ENCODE measurements at regions not wholly inside any gene's neighbourhood (a gene's known extent, or its start where the extent isn't known, plus 50 kb on each side); places are given as distances from the start of the nearest gene placed in this dataset.

- H3K27me3 ChIP-seq (ENCODE audit: insufficient read depth, low read length) = no peaks in the 10 kb centered on the region
- H3K27ac Mint-ChIP-seq (ENCODE audit: unreplicated experiment) = peak overlapping the region; percentile 100
- H3K9ac ChIP-seq (ENCODE audit: low read length) = peak overlapping the region; percentile 11
- peak overlapping the region; percentile 2 for H3K4me2 ChIP-seq (ENCODE audit: low read length)
- H3K27ac ChIP-seq (ENCODE audit: low read depth, low read length) = peak overlapping the region; percentile 95
- H3K27me3 Mint-ChIP-seq (ENCODE audit: low read depth, unreplicated experiment) = no peaks in the 10 kb centered on the region
- no peaks in the 10 kb centered on the region for H3K36me3 Mint-ChIP-seq (ENCODE audit: low read depth, unreplicated experiment)
- DNase-seq (ENCODE audit: low read depth) (peak; percentile 82), FAIRE-seq (peak; percentile 97)
- peaks cover 2% of the 10 kb centered on the region for H3K9me3 Mint-ChIP-seq (ENCODE audit: unreplicated experiment)
- H3K9me3 ChIP-seq (ENCODE audit: insufficient read depth, low read depth, low read length) = no peaks in the 10 kb centered on the region
- peaks cover 48% of the 10 kb centered on the region for H3K4me1 ChIP-seq (ENCODE audit: insufficient read depth, low read length)
- H4K20me1 ChIP-seq (ENCODE audit: insufficient read depth, low read length) = no peaks in the 10 kb centered on the region
- no peak for TF ChIP-seq CTCF (IDR thresholded peaks at IDR 0.05; ENCODE audit: insufficient read depth, low read depth, low read length)
- TF ChIP-seq EZH2 (IDR thresholded peaks at IDR 0.05; ENCODE audit: insufficient read depth, low read length) = no peak
- H3K79me2 ChIP-seq (ENCODE audit: insufficient read depth, low read length) = no peaks in the 10 kb centered on the region
- no peak overlapping the region for H3K4me3 ChIP-seq (ENCODE audit: insufficient read depth, low read depth, low read length)
- peaks cover 45% of the 10 kb centered on the region for H3K4me1 Mint-ChIP-seq (ENCODE audit: low read depth, unreplicated experiment)
- no peak overlapping the region for H2AFZ ChIP-seq (ENCODE audit: low read depth, low read length)
- no peak overlapping the region for H3K4me3 Mint-ChIP-seq (ENCODE audit: unreplicated experiment)
- H3K36me3 ChIP-seq (ENCODE audit: insufficient read depth, low read length) = no peaks in the 10 kb centered on the region
Observed at GRCh38 chr12:77124767-77125166, 59.4 kb upstream of the E2F7 start.

- peak overlapping the region; percentile 67 for H3K4me2 ChIP-seq (ENCODE audit: low read length)
- no peak overlapping the region for H3K4me3 ChIP-seq (ENCODE audit: insufficient read depth, low read depth, low read length)
- Mint-ChIP-seq H3K9me3 (ENCODE audit: unreplicated experiment) (peaks cover 2% of the 10 kb centered on the region), H3K4me1 (ENCODE audit: low read depth, unreplicated experiment) (peaks cover 44% of the 10 kb centered on the region), H3K36me3 (ENCODE audit: low read depth, unreplicated experiment) (no peaks in the 10 kb centered on the region), H3K27me3 (ENCODE audit: low read depth, unreplicated experiment) (no peaks in the 10 kb centered on the region), H3K27ac (ENCODE audit: unreplicated experiment) (peak overlapping the region; percentile 100), H3K4me3 (ENCODE audit: unreplicated experiment) (peak overlapping the region; percentile 14)
- H3K9me3 ChIP-seq (ENCODE audit: insufficient read depth, low read depth, low read length) = no peaks in the 10 kb centered on the region
- H3K4me1 ChIP-seq (ENCODE audit: insufficient read depth, low read length) = peaks cover 56% of the 10 kb centered on the region
- H3K79me2 ChIP-seq (ENCODE audit: insufficient read depth, low read length) = no peaks in the 10 kb centered on the region
- FAIRE-seq (no peak), DNase-seq (ENCODE audit: low read depth) (no peak)
- H3K27ac ChIP-seq (ENCODE audit: low read depth, low read length) = peak overlapping the region; percentile 95
- peak overlapping the region; percentile 76 for H3K9ac ChIP-seq (ENCODE audit: low read length)
- H3K36me3 ChIP-seq (ENCODE audit: insufficient read depth, low read length) = no peaks in the 10 kb centered on the region
- H3K27me3 ChIP-seq (ENCODE audit: insufficient read depth, low read length) = no peaks in the 10 kb centered on the region
- no peak overlapping the region for H2AFZ ChIP-seq (ENCODE audit: low read depth, low read length)
- H4K20me1 ChIP-seq (ENCODE audit: insufficient read depth, low read length) = no peaks in the 10 kb centered on the region
- TF ChIP-seq CTCF (IDR thresholded peaks at IDR 0.05; ENCODE audit: insufficient read depth, low read depth, low read length) (no peak), EZH2 (IDR thresholded peaks at IDR 0.05; ENCODE audit: insufficient read depth, low read length) (no peak)
Observed at GRCh38 chr12:77122661-77123060, 57.3 kb upstream of the E2F7 start.

GRCh38 chr12:77122236-77122635 is 56.9 kb upstream of the E2F7 start:
- H3K4me3 Mint-ChIP-seq (ENCODE audit: unreplicated experiment) = no peak overlapping the region
- no peaks in the 10 kb centered on the region for H3K27me3 ChIP-seq (ENCODE audit: insufficient read depth, low read length)
- peak; percentile 98 for DNase-seq (ENCODE audit: low read depth)
- H3K4me1 Mint-ChIP-seq (ENCODE audit: low read depth, unreplicated experiment) = peaks cover 44% of the 10 kb centered on the region
- peaks cover 56% of the 10 kb centered on the region for H3K4me1 ChIP-seq (ENCODE audit: insufficient read depth, low read length)
- peak overlapping the region; percentile 95 for H3K27ac ChIP-seq (ENCODE audit: low read depth, low read length)
- H3K9me3 ChIP-seq (ENCODE audit: insufficient read depth, low read depth, low read length) = no peaks in the 10 kb centered on the region
- no peak overlapping the region for H2AFZ ChIP-seq (ENCODE audit: low read depth, low read length)
- peak overlapping the region; percentile 100 for H3K27ac Mint-ChIP-seq (ENCODE audit: unreplicated experiment)
- peak; percentile 98 for FAIRE-seq
- peak overlapping the region; percentile 67 for H3K4me2 ChIP-seq (ENCODE audit: low read length)
- H3K4me3 ChIP-seq (ENCODE audit: insufficient read depth, low read depth, low read length) = no peak overlapping the region
- no peaks in the 10 kb centered on the region for H3K36me3 ChIP-seq (ENCODE audit: insufficient read depth, low read length)
- peaks cover 2% of the 10 kb centered on the region for H3K9me3 Mint-ChIP-seq (ENCODE audit: unreplicated experiment)
- no peaks in the 10 kb centered on the region for H4K20me1 ChIP-seq (ENCODE audit: insufficient read depth, low read length)
- no peak for TF ChIP-seq EZH2 (IDR thresholded peaks at IDR 0.05; ENCODE audit: insufficient read depth, low read length)
- no peak for TF ChIP-seq CTCF (IDR thresholded peaks at IDR 0.05; ENCODE audit: insufficient read depth, low read depth, low read length)
- H3K9ac ChIP-seq (ENCODE audit: low read length) = peak overlapping the region; percentile 76
- H3K36me3 Mint-ChIP-seq (ENCODE audit: low read depth, unreplicated experiment) = no peaks in the 10 kb centered on the region
- H3K27me3 Mint-ChIP-seq (ENCODE audit: low read depth, unreplicated experiment) = no peaks in the 10 kb centered on the region
- no peaks in the 10 kb centered on the region for H3K79me2 ChIP-seq (ENCODE audit: insufficient read depth, low read length)

All from astrocyte (in vitro differentiated cells and primary cell).